Retinal pigment epithelial cell (primary cell): ENCODE measurements at regions not wholly inside any gene's neighbourhood (a gene's known extent, or its start where the extent isn't known, plus 50 kb on each side); places are given as distances from the start of the nearest gene placed in this dataset.

Source experiments
- DNase-seq: peaks from one replicate; pipeline ENCODE4 v3.0.0-alpha.2; 2010; ENCODE audit warnings: low read depth
- H3K4me3 ChIP-seq: 2 replicates; pipeline ENCODE4 v1.5.1; 2011; ENCODE audit warnings: mild to moderate bottlenecking, low read length, control low read depth, moderate library complexity
- CTCF ChIP-seq: conservative IDR thresholded peaks from 2 replicates; pipeline ENCODE4 v1.5.1; 2011; ENCODE audit warnings: low read depth, low read length, control low read depth, inconsistent platforms

GRCh38 chr1:38244218-38244845, 197.7 kb upstream of the POU3F1 start:
- no peak overlapping the region for H3K4me3 ChIP-seq
- no peak for TF ChIP-seq CTCF
- DNase-seq, result no peak

- no peak for TF ChIP-seq CTCF
- no peak overlapping the region for H3K4me3 ChIP-seq
- DNase-seq, result no peak
Measured at GRCh38 chr1:38243106-38243505, 196.5 kb upstream of the POU3F1 start.

GRCh38 chr1:38242506-38242905, 195.9 kb upstream of the POU3F1 start:
- H3K4me3 ChIP-seq, result no peak overlapping the region
- TF ChIP-seq CTCF, result no peak
- DNase-seq, result no peak

- DNase-seq, result no peak
- TF ChIP-seq CTCF, result no peak
Measured at GRCh38 chr1:38241594-38242334, 195.2 kb upstream of the POU3F1 start.

GRCh38 chr1:38240618-38241017, 194.0 kb upstream of the POU3F1 start:
- no peak for TF ChIP-seq CTCF
- DNase-seq, result no peak

More at GRCh38 chr1:38241594-38242334, 195.2 kb upstream of the POU3F1 start:
- H3K4me3 ChIP-seq, result no peak overlapping the region

GRCh38 chr1:38239258-38239835, 192.8 kb upstream of the POU3F1 start:
- no peak for TF ChIP-seq CTCF
- H3K4me3 ChIP-seq, result no peak overlapping the region
- no peak for DNase-seq

More at GRCh38 chr1:38240618-38241017, 194.0 kb upstream of the POU3F1 start:
- no peak overlapping the region for H3K4me3 ChIP-seq
